HepG2 (cell line): ENCODE measurements at regions not wholly inside any gene's neighbourhood (a gene's known extent, or its start where the extent isn't known, plus 50 kb on each side); places are given as distances from the start of the nearest gene placed in this dataset.

ENCODE experiments used
- ATAC-seq: fragments of 200-7000 bp; cut with Tn5 transposase; 3 replicates; pipeline ENCODE4 v1.9.1; 2020; ENCODE audit warnings: mild to moderate bottlenecking, moderate library complexity
- BruUV-seq: library from RNA; stranded (reverse); fragments of 400-500 nt; replicated peaks from 2 replicates; lab custom pipeline; 2021; lab: Mats Ljungman, UMichigan
- CTCF ChIA-PET: fragments of 300-600 bp; formaldehyde crosslinking; extraction: SDS; loops from one replicate; lab custom pipeline; 2021; ENCODE audit warnings: low total read pairs, inconsistent platforms, low intra/inter-chr PET ratio; lab: Yijun Ruan, JAX
- POLR2A ChIA-PET: fragments of 350-600 bp; sonication (Branson Sonifier 250); formaldehyde crosslinking; loops from one replicate; lab custom pipeline; 2020; ENCODE audit warnings: antibody characterized with exemption, inconsistent platforms; lab: Yijun Ruan, JAX
- DNase-seq: peaks from one replicate; pipeline ENCODE4 v3.0.0-alpha.2; 2015; ENCODE audit warnings: low spot score
- FAIRE-seq: peaks from 3 replicates; lab custom pipeline; 2011; peaks lifted over from hg19 to GRCh38; lab: Jason Lieb, UNC
- H2AFZ ChIP-seq: one replicate; pipeline ENCODE4 v1.6.1; 2011; ENCODE audit warnings: low read length, inconsistent platforms
- H3K27ac ChIP-seq: fragments of 300-600 bp; 3 replicates; pipeline ENCODE4 v1.8.0; 2011; ENCODE audit warnings: mixed run types, mild to moderate bottlenecking, mixed read lengths, low read length, inconsistent platforms; ENCODE audit not compliant: insufficient read depth; ENCODE audit errors: extremely low read length
- H3K27me3 ChIP-seq, 2 experiments: fragments of 200-600 bp in 1 of 2; 2 replicates in 1 of 2; 3 replicates in 1 of 2; pipeline versions ENCODE4 v1.6.0 to v1.8.0; 2011; ENCODE audit warnings: low read length in 2 of 2, mild to moderate bottlenecking in 2 of 2, moderate library complexity in 2 of 2, inconsistent platforms in 1 of 2; ENCODE audit not compliant: insufficient read depth in 2 of 2, control insufficient read depth in 1 of 2
- H3K36me3 ChIP-seq, 2 experiments: fragments of 200-600 bp in 1 of 2; replicated peaks in 1 of 2; 2 replicates in 1 of 2; 3 replicates in 1 of 2; pipeline versions ENCODE4 v1.5.1 to v1.8.0; 2011; ENCODE audit warnings: low read length in 2 of 2, inconsistent platforms in 1 of 2; ENCODE audit not compliant: insufficient read depth in 2 of 2, control insufficient read depth in 1 of 2
- H3K4me1 ChIP-seq: 2 replicates; pipeline ENCODE4 v1.5.1; 2012; ENCODE audit warnings: low read length, inconsistent platforms; ENCODE audit not compliant: insufficient read depth
- H3K4me2 ChIP-seq: 2 replicates; pipeline ENCODE4 v1.6.0; 2011; ENCODE audit warnings: low read depth, low read length, inconsistent platforms
- H3K4me3 ChIP-seq, 3 experiments: fragments of 200-600 bp in 1 of 3; sonication (generic), shearing (Covaris generic) in 1 of 3; replicated peaks in 1 of 3; 2 replicates each; pipeline ENCODE4 v1.5.1; 2011 to 2016; ENCODE audit warnings: low read length in 3 of 3, inconsistent platforms in 2 of 3, low read depth in 2 of 3, mild to moderate bottlenecking in 2 of 3, control low read depth in 1 of 3, mixed read lengths in 1 of 3; ENCODE audit not compliant: insufficient read depth in 1 of 3
- H3K79me2 ChIP-seq: one replicate; pipeline ENCODE4 v1.6.1; 2011; ENCODE audit warnings: low read length, inconsistent platforms; ENCODE audit not compliant: insufficient read depth
- H3K9ac ChIP-seq: 2 replicates; pipeline ENCODE4 v1.6.0; 2011; ENCODE audit warnings: mild to moderate bottlenecking, low read depth, low read length, inconsistent platforms; ENCODE audit not compliant: insufficient read depth
- H3K9me3 ChIP-seq: 2 replicates; pipeline ENCODE4 v1.5.1; 2012; ENCODE audit warnings: mild to moderate bottlenecking, low read length
- H4K20me1 ChIP-seq: 2 replicates; pipeline ENCODE4 v1.6.0; 2011; ENCODE audit warnings: inconsistent platforms, mild to moderate bottlenecking, low read length, moderate library complexity; ENCODE audit not compliant: insufficient read depth
- ARID3A ChIP-seq: IDR thresholded peaks from 2 replicates; pipeline ENCODE4 v1.6.1; 2012; ENCODE audit warnings: low read depth, low read length, improper control_type of control experiment
- ARNT ChIP-seq: fragments of 450-650 bp; IDR thresholded peaks from 2 replicates; pipeline ENCODE4 v1.6.1; 2017
- BCL6 ChIP-seq: IDR thresholded peaks from 2 replicates; pipeline ENCODE4 v1.6.1; 2016; ENCODE audit warnings: missing genetic modification reagents, missing compliant biosample characterization
- EP300 ChIP-seq, 3 experiments: sonication (generic) in 1 of 3; formaldehyde crosslinking in 1 of 3; IDR thresholded peaks; 2 replicates each; pipeline versions ENCODE4 v1.5.1 to v1.6.1; 2011 to 2020; ENCODE audit warnings: low read depth in 2 of 3, low read length in 2 of 3, borderline replicate concordance in 1 of 3, improper control_type of control experiment in 1 of 3, mild to moderate bottlenecking in 1 of 3, missing genetic modification reagents in 1 of 3, moderate library complexity in 1 of 3
- HDAC2 ChIP-seq: sonication (generic); formaldehyde crosslinking; IDR thresholded peaks from 2 replicates; pipeline ENCODE4 v1.4.0; 2020; ENCODE audit warnings: missing genetic modification reagents
- MIXL1 ChIP-seq: IDR thresholded peaks from 2 replicates; pipeline ENCODE4 v1.6.1; 2016
- ZFP36 ChIP-seq: fragments of 150-350 bp; IDR thresholded peaks from 2 replicates; pipeline ENCODE4 v1.6.1; 2018; ENCODE audit warnings: borderline replicate concordance, low read length, low read depth; ENCODE audit not compliant: partially characterized antibody
- ZNF407 ChIP-seq: sonication (generic); formaldehyde crosslinking; IDR thresholded peaks from one replicate; pipeline ENCODE4 v1.5.1; 2020; ENCODE audit warnings: mild to moderate bottlenecking, missing genetic modification reagents; ENCODE audit errors: not compliant biosample characterization
- ZNF430 ChIP-seq: sonication (generic); formaldehyde crosslinking; IDR thresholded peaks from 2 replicates; pipeline ENCODE4 v1.9.0; 2021; ENCODE audit warnings: mild to moderate bottlenecking, missing genetic modification reagents
- ZNF619 ChIP-seq: sonication (generic); formaldehyde crosslinking; IDR thresholded peaks from 2 replicates; pipeline ENCODE4 v1.4.0; 2020; ENCODE audit warnings: mild to moderate bottlenecking, missing genetic modification reagents
- ZNF792 ChIP-seq: IDR thresholded peaks from 2 replicates; pipeline ENCODE4 v1.6.1; 2016
- WGBS: methylation state at CpG from one replicate; pipeline ENCODE4 v1.1.6; 2017; ENCODE audit warnings: low lambda C conversion rate; 5-methylcytosine and 5-hydroxymethylcytosine counted together
- in situ Hi-C: cut with HindIII; loops from 2 replicates; pipeline ENCODE4 v1.10.0; 2017; ENCODE audit warnings: low pct_unique_long_range_greater_than_20kb; ENCODE audit not compliant: extremely low pct_ligation_motif_present
- intact Hi-C: fragments of 100-400 bp; cut with micrococcal nuclease; formaldehyde crosslinking; loops from one replicate; pipeline ENCODE4 v1.10.0; 2022; ENCODE audit not compliant: unreplicated experiment

GRCh38 chr4:100100985-100101384 lies 89.3 kb downstream of the DDIT4L start:
- ChIA-PET CTCF (no interaction called here), POLR2A (no interaction called here)
- H2AFZ ChIP-seq, result no peak overlapping the region
- no peak overlapping the region for H3K9ac ChIP-seq
- no TSS peak for BruUV-seq
- no peak for ATAC-seq
- H3K4me3 ChIP-seq, result no peak overlapping the region
- intact Hi-C loops, result no loop called here
- H3K27ac ChIP-seq, result no peak overlapping the region
- H3K4me1 ChIP-seq, result peaks cover 13% of the 10 kb centered on the region
- in situ Hi-C loops, result no loop called here
- FAIRE-seq, result no peak
- H3K79me2 ChIP-seq, result no peaks in the 10 kb centered on the region
- no peaks in the 10 kb centered on the region for H3K36me3 ChIP-seq
- DNase-seq, result no peak
- H3K27me3 ChIP-seq, result no peaks in the 10 kb centered on the region; a peak in 2 of 5 replicates
- TF ChIP-seq ARNT (no peak), ZNF619 (CRISPR knock-in tag) (no peak), ARID3A (no peak), ZNF430 (CRISPR knock-in tag) (no peak), BCL6 (no peak), MIXL1 (no peak), ZFP36 (no peak), ZNF792 (no peak), ZNF407 (CRISPR knock-in tag) (no peak), HDAC2 (CRISPR knock-in tag) (no peak), EP300 (IDR thresholded peaks at IDR 0.05; ENCODE audit: low read depth in 2 of 2, low read length in 2 of 2) (no peak), EP300 (CRISPR knock-in tag; IDR thresholded peaks at IDR 0.05; ENCODE audit: borderline replicate concordance) (no peak)
- WGBS, result 0% methylated on average over 2 of the region's 3 CpGs
- H3K9me3 ChIP-seq, result no peaks in the 10 kb centered on the region
- no peak overlapping the region for H3K4me2 ChIP-seq
- H4K20me1 ChIP-seq, result no peaks in the 10 kb centered on the region
